ENCODE measurements at regions not wholly inside any gene's neighbourhood (a gene's known extent, or its start where the extent isn't known, plus 50 kb on each side); places are given as distances from the start of the nearest gene placed in this dataset.
A peak's percentile ranks its signal among the peaks of the same experiment; 100 is the strongest.

- Histone ChIP-seq H3K9me3 (replicated peaks) (no peaks in the 10 kb centered on the region), H3K4me3 (no peak overlapping the region), H3K27me3 (ENCODE audit: low read depth) (no peaks in the 10 kb centered on the region), H3K4me1 (peaks cover 29% of the 10 kb centered on the region), H3K36me3 (no peaks in the 10 kb centered on the region), H3K27ac (replicated peaks) (peak overlapping the region; percentile 36)
- DNase-seq: peak; percentile 25
- intact Hi-C loops (cut with micrococcal nuclease): no loop called here
- no peak for TF ChIP-seq CTCF (IDR thresholded peaks at IDR 0.05; ENCODE audit: borderline replicate concordance)
Observed at GRCh38 chr20:57807401-57808263, 97.8 kb upstream of the PMEPA1 start.

- peaks cover 29% of the 10 kb centered on the region for H3K4me1 ChIP-seq
- H3K36me3 ChIP-seq: no peaks in the 10 kb centered on the region
- TF ChIP-seq CTCF (IDR thresholded peaks at IDR 0.05; ENCODE audit: borderline replicate concordance): no peak
- intact Hi-C loops (cut with micrococcal nuclease): no loop called here
- no peak overlapping the region for H3K4me3 ChIP-seq
- no peaks in the 10 kb centered on the region for H3K9me3 ChIP-seq (replicated peaks)
- H3K27me3 ChIP-seq (ENCODE audit: low read depth): no peaks in the 10 kb centered on the region
- no peak overlapping the region for H3K27ac ChIP-seq (replicated peaks)
- DNase-seq: no peak
Observed at GRCh38 chr20:57806975-57807374, 97.2 kb upstream of the PMEPA1 start.

GRCh38 chr20:57806476-57806875, 96.7 kb upstream of the PMEPA1 start:
- Histone ChIP-seq H3K4me1 (peaks cover 29% of the 10 kb centered on the region), H3K36me3 (no peaks in the 10 kb centered on the region), H3K27me3 (ENCODE audit: low read depth) (no peaks in the 10 kb centered on the region), H3K9me3 (replicated peaks) (no peaks in the 10 kb centered on the region), H3K27ac (replicated peaks) (no peak overlapping the region), H3K4me3 (no peak overlapping the region)
- intact Hi-C loops (cut with micrococcal nuclease): no loop called here
- DNase-seq: no peak
- TF ChIP-seq CTCF (IDR thresholded peaks at IDR 0.05; ENCODE audit: borderline replicate concordance): no peak

- intact Hi-C loops (cut with micrococcal nuclease): no loop called here
- DNase-seq: no peak
- Histone ChIP-seq H3K9me3 (replicated peaks) (no peaks in the 10 kb centered on the region), H3K4me3 (no peak overlapping the region), H3K4me1 (peaks cover 29% of the 10 kb centered on the region), H3K27ac (replicated peaks) (no peak overlapping the region), H3K36me3 (no peaks in the 10 kb centered on the region), H3K27me3 (ENCODE audit: low read depth) (no peaks in the 10 kb centered on the region)
- no peak for TF ChIP-seq CTCF (IDR thresholded peaks at IDR 0.05; ENCODE audit: borderline replicate concordance)
Observed at GRCh38 chr20:57805747-57806146, 95.9 kb upstream of the PMEPA1 start.

GRCh38 chr20:57804470-57805250, 94.8 kb upstream of the PMEPA1 start:
- intact Hi-C loops (cut with micrococcal nuclease): no loop called here
- Histone ChIP-seq H3K27ac (replicated peaks) (no peak overlapping the region), H3K36me3 (no peaks in the 10 kb centered on the region), H3K9me3 (replicated peaks) (no peaks in the 10 kb centered on the region), H3K27me3 (ENCODE audit: low read depth) (no peaks in the 10 kb centered on the region), H3K4me1 (peaks cover 28% of the 10 kb centered on the region), H3K4me3 (no peak overlapping the region)
- no peak for TF ChIP-seq CTCF (IDR thresholded peaks at IDR 0.05; ENCODE audit: borderline replicate concordance)
- no peak for DNase-seq

Data from left ventricle myocardium inferior (tissue), 1 donor.